Adrenal gland (tissue), 5 donors: ENCODE measurements at regions not wholly inside any gene's neighbourhood (a gene's known extent, or its start where the extent isn't known, plus 50 kb on each side); places are given as distances from the start of the nearest gene placed in this dataset.

Experiments
- POLR2A ChIP-seq, 2 donors: fragments of 450-650 bp; IDR thresholded peaks; one replicate each; pipeline ENCODE4 v1.6.1; 2017; ENCODE audit warnings: antibody characterized with exemption in 2 of 2, mild to moderate bottlenecking in 2 of 2, moderate library complexity in 1 of 2
- TF ChIP-seq, protein P1 (sequence below), 6 experiments: fragments of 450-650 bp in 4 of 6; fragments of 200-600 bp in 2 of 6; sonication (generic) in 1 of 6; IDR thresholded peaks; 1 replicate in 5 of 6; 2 replicates in 1 of 6; pipeline versions ENCODE4 v1.5.1 to v1.8.0; 2016 to 2021; ENCODE audit warnings: antibody characterized with exemption in 6 of 6, mild to moderate bottlenecking in 2 of 6, moderate library complexity in 1 of 6
- donor health status: DM: no; HTN: no; CAD: no.

GRCh38 chr11:26777372-26777808, 55.5 kb upstream of the SLC5A12 start:
- TF ChIP-seq POLR2A (IDR thresholded peaks at IDR 0.05): no peak
- TF ChIP-seq, protein P1, sequence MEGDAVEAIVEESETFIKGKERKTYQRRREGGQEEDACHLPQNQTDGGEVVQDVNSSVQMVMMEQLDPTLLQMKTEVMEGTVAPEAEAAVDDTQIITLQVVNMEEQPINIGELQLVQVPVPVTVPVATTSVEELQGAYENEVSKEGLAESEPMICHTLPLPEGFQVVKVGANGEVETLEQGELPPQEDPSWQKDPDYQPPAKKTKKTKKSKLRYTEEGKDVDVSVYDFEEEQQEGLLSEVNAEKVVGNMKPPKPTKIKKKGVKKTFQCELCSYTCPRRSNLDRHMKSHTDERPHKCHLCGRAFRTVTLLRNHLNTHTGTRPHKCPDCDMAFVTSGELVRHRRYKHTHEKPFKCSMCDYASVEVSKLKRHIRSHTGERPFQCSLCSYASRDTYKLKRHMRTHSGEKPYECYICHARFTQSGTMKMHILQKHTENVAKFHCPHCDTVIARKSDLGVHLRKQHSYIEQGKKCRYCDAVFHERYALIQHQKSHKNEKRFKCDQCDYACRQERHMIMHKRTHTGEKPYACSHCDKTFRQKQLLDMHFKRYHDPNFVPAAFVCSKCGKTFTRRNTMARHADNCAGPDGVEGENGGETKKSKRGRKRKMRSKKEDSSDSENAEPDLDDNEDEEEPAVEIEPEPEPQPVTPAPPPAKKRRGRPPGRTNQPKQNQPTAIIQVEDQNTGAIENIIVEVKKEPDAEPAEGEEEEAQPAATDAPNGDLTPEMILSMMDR (IDR thresholded peaks at IDR 0.05): no peak
